Epithelial cell of proximal tubule (primary cell): ENCODE measurements at regions not wholly inside any gene's neighbourhood (a gene's known extent, or its start where the extent isn't known, plus 50 kb on each side); places are given as distances from the start of the nearest gene placed in this dataset.

Experiments used
- DNase-seq: peaks from one replicate; pipeline ENCODE4 v3.0.0-alpha.2; 2011; ENCODE audit warnings: low read depth
- H3K4me3 ChIP-seq: 2 replicates; pipeline ENCODE4 v1.5.1; 2011; ENCODE audit warnings: low read depth, mild to moderate bottlenecking, low read length
- CTCF ChIP-seq: conservative IDR thresholded peaks from 2 replicates; pipeline ENCODE4 v1.5.1; 2012; ENCODE audit warnings: low read depth, mild to moderate bottlenecking, low read length

GRCh38 chr9:81476813-81477490 is 212.4 kb downstream of the TLE1 start:
- no peak for DNase-seq
- no peak for TF ChIP-seq CTCF
- H3K4me3 ChIP-seq, result no peak overlapping the region

GRCh38 chr9:81474792-81475191 is 214.6 kb downstream of the TLE1 start:
- TF ChIP-seq CTCF, result no peak
- no peak for DNase-seq
- no peak overlapping the region for H3K4me3 ChIP-seq

- no peak for TF ChIP-seq CTCF
- H3K4me3 ChIP-seq, result no peak overlapping the region
- no peak for DNase-seq
These were observed 215.2 kb downstream of the TLE1 start for GRCh38 chr9:81474125-81474524.

GRCh38 chr9:81473708-81474107 is 215.6 kb downstream of the TLE1 start:
- no peak overlapping the region for H3K4me3 ChIP-seq
- DNase-seq, result no peak
- TF ChIP-seq CTCF, result no peak

GRCh38 chr9:81473206-81473605 is 216.1 kb downstream of the TLE1 start:
- no peak for TF ChIP-seq CTCF
- H3K4me3 ChIP-seq, result no peak overlapping the region
- no peak for DNase-seq

- DNase-seq, result no peak
- H3K4me3 ChIP-seq, result no peak overlapping the region
- TF ChIP-seq CTCF, result no peak
These were observed 216.6 kb downstream of the TLE1 start for GRCh38 chr9:81472701-81473100.

- H3K4me3 ChIP-seq, result no peak overlapping the region
- DNase-seq, result no peak
- no peak for TF ChIP-seq CTCF
These were observed 218.5 kb downstream of the TLE1 start for GRCh38 chr9:81470864-81471263.
